T-helper 2 cell (primary cell): ENCODE measurements at regions not wholly inside any gene's neighbourhood (a gene's known extent, or its start where the extent isn't known, plus 50 kb on each side); places are given as distances from the start of the nearest gene placed in this dataset.

ENCODE experiments used
- DNase-seq, 5 experiments: peaks; one replicate each; pipeline versions ENCODE4 v3.0.0 to v3.0.0-alpha.2; 2012 to 2022

DNA sequence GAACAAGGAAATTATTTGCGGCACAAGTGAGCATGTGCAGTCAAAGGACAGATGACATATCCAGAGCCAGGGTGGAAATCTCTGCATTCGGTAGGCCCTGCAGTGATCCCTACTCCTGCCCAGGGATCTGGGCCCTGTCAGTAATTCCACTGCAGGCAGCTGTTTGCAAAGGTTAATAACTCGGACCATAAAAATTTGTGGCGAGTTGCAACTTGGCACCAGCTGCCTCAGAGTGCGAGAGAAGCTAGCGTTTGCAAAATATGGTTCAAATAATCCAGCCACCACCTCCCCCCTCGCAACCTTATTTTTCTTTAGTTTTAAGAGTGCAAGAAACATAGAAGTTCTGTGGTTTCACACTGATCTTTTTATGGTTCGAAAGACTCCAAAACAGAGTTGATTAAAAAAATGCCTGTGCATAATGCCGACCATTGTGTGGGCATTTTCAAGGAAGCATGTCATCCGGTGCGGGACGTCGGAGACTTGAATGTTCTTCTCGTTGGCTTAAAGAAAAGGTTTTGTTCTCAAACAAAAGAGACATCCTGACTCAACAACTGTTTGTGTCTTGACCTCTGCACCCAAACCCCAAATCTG is 224.5 kb downstream of the BCL11B start:
- DNase-seq, result peak in 1 of 5 experiments; percentile 3

DNA sequence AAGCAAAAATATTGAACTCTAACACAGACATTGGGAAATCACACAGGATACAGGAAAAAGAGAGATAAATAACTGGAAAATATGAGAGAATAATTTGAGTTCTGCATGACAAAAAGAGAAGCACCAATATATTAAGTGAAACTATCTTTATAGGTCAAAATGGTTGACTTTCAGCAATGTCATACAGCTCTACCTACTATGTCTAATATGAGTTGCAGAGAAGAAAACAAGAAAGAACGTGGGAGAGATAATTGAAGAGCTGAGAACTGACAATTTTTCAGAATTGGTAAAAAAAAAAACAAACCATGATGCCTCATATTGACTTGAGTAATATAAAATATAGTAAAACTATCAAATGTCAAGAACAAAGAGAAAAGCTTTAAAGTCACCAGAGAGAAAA is 221.7 kb downstream of the BCL11B start:
- no peak for DNase-seq

DNA sequence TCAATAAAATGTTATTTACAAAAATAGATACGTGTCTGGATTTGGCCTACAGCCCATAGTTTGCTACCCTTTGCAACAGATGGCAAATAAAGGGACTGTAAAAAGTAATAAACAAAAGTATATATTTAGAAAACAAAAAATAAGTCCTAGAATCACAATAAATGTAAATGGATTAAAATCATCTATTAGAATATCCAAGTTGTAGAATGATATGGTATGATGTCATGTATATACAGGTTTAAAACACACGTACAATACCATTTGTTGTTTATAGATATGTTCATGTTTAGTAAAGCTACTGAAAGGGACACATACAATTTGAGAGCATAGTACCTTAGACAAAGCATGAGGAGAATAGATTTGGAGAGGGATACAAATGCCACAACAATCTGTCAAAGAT is 219.5 kb downstream of the BCL11B start:
- DNase-seq, result no peak

DNA sequence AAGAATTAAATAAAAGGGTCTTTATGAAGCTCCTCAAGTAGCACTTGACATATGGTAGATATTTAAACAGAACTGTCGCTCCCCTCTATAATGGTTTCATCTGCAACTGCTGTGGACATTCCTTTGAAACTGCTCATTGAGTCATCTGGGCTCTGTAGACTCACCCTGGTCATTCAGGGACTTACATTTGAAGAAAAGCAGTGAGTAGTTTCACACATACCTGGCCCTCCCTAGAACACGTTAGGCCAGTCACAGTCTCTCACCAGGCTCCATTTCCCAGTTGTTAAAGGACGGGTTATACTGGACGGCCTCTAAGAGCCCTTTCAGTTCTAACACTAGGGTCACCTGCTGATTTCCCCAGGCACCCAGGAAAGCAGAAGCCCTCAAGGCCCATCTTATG is 217.0 kb downstream of the BCL11B start:
- DNase-seq, result no peak

DNA sequence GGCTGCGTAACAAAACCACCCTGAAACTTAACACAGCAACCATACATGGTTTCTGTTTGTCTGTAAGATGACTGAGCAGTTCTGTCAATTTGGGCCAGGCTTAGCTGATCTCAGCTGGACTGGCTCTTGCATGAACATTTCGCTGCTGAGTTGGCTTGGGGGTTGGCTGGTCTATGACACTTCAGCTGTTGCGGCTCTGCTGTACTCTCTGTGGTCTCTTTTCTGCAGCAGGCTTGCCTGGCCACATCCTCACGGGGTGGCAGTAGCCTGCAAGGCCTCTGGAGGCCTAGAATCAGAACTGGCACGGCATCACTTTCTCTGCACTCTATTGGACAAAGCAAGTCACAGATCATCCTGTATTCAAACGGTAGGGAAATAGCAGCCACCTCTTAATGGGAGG is 216.2 kb downstream of the BCL11B start:
- peak in 2 of 5 experiments; percentile 70 to 86 for DNase-seq

DNA sequence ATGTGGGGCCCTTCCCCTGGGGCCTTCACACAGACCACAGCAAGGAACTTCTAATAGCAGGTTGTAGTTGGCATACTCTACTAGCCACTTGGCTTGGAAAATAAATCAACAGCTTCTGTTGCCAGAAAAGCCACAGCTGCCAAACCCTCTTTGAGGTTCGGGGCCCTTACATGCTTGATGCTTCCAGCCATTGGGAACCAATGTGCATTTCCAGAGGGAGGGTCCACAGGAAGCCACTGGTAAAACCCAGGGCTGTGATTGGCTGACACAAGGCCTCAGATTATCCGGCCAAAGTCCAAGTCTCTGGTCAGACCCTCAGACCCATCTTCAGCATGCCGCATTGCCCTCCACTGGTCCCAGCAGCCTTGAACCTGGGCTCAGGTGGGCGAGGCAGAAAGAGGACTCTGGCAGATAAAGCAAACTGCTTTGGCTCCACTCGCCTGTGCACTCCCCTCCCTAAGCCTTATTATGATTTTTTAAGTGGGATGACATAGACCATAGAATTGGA is 214.4 kb downstream of the BCL11B start:
- no peak for DNase-seq

DNA sequence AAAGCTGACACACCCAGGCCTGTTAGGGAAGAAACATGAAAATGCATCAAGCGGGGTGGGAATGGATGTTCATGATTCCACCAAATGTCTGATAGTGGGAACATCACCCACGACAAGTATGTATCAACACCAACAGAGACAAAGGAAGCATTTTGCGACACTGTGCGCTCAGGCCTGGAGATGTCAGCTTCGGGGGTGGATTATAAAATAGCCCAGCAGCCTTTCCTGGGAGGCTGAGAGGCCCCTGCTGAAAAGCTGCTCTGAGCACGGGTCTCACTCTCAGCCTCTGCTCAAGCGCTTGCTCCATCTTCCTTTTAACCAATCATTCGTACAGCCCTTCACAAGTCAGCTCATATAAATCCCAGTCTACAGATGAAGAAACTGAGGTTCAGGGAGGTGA is 213.5 kb downstream of the BCL11B start:
- no peak for DNase-seq

DNA sequence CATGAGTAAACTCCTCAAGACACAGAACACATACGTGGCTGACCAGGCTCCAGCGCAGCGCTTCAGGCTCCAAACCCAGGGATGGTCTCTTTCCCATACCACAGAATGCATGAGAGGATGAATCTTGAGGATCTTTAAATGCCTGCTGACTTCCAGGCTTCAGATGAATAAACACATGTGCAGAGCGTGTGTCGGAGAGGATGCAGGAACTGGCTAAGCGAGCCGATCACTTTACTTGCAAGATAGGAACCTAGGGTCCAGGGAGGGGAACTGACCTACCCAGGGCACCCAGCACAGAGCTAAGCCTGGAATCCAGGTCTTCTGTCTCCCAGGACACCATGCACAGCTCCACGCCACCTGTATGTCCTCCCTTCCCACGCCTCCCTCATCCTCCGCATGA is 209.8 kb downstream of the BCL11B start:
- DNase-seq, result no peak

DNA sequence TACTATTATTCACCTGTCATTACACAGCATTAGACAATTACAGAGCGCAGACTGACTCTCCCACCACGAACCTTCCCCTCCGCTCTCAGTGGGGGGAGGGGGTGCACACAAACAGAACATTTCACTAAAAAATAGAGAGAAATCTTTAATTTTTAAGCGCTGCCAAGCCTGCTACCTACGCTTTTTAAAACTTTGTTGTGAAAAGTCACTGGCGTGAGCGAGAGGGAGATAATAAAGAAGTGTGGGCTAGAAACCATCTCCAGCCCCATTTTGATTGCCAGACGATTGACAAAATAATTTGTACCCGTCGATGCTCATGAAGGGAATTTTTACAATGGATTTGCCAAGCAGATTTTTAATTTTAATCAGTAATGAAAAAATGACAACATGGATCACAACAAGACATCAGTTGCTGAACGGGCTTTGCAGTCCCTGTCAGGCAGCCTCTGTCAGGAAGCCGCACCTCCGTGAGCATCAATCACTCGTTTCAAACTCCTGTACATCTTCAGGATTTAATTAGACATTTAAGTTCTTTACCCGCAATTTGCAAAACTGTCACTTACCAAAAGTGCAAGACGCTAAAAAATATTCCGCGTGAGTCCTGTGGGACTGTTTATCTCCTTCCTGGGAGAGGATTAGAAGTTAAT is 209.1 kb downstream of the BCL11B start:
- no peak for DNase-seq

DNA sequence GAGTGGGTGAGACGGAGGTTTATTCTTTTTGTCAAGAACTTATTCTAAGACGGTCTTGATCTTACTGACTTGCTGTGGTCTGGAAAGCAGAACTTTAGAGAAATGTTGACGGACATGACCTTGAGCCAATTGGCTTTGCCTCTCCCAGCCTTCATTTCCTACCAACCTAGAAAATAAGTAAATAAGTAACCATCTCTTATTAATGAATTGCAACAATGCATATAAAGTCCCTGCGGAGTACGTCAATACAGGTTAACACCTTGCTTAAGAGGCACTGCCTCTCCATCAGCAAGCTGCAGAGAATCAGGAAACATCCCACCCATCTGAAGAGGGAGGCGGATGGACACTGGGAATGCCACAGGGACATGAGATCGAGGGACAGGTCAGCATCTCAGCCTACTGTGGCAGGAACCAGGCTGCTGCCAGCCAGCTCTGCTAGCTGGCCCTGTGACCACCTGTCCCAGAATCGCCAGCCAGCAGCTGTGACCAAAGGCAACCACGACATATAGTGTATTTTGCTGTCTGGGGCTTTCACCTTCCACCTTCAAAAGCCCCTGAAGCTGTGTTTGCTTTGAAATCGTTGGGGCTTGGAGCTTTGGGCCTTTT is 208.3 kb downstream of the BCL11B start:
- DNase-seq, result no peak

DNA sequence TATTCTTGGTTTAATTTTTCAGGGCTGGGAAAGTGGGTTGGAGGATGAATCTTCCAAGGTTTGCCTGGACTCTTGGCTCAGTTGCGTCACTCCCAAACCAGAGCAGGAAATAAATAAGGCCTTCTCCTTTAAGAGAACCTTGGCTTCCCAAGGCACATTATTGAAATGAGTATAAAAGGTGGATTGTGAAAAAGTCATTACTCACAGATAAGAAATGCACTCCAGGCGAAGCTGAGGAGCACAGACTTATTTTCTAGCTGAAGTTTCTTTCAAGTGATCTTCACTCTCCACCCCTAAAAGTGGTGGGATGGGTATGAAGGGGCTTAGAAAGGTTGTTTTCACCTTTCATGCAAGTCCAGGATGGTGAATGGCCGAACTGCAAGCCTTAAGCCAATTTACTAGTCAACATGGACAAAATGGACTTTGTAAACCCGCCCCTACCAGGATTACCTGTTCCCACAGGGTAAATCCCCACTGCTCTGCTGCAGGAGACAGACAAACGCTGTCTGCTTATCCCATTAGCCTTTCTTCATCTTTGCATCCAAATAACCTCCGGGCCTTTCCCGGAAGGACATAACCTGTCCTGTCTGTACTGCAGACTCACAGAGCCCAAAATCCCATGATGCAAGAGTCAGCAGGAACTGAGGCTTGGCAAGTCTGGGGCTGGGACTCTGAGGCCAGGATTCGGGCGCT is 207.6 kb downstream of the BCL11B start:
- no peak for DNase-seq

DNA sequence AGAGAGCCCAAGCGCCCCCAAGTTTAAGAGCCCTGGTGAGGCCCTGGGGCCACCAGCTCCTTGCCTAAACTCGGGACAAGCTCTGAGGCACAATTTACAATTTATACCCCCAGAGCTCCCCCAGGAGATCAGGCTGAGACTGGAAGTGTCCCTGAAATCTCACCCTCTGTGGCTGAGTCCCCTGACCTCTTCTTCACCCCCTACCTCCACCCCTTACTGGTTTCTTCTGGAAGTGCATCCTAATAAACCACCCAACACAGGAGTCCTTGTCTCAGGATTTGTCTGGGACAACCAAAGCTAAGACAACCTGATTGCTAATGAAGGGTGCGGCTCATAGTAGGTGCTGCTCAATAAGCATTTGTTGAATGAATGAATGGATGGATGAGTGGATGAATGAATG is 206.4 kb downstream of the BCL11B start:
- DNase-seq, result no peak

DNA sequence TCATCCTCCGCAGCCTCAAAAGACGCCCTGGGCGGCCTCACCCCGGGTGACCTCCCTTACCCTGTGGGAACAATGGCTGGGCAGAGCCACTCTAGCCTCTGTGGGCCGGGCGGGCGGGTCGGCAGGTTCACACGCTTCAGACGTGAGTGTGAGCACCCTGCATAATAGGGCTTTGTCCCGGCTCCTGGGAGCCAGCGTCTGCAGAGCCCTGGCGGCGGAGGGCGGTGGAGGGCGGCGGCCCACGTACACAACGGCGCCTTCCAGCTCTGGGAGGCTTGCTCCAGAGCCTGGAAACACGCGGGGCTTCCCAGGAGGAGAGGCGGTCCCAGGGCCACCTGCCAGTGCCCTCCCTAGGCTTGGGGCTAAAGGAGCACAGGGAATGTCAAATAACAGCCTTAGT is 205.6 kb downstream of the BCL11B start:
- no peak for DNase-seq

DNA sequence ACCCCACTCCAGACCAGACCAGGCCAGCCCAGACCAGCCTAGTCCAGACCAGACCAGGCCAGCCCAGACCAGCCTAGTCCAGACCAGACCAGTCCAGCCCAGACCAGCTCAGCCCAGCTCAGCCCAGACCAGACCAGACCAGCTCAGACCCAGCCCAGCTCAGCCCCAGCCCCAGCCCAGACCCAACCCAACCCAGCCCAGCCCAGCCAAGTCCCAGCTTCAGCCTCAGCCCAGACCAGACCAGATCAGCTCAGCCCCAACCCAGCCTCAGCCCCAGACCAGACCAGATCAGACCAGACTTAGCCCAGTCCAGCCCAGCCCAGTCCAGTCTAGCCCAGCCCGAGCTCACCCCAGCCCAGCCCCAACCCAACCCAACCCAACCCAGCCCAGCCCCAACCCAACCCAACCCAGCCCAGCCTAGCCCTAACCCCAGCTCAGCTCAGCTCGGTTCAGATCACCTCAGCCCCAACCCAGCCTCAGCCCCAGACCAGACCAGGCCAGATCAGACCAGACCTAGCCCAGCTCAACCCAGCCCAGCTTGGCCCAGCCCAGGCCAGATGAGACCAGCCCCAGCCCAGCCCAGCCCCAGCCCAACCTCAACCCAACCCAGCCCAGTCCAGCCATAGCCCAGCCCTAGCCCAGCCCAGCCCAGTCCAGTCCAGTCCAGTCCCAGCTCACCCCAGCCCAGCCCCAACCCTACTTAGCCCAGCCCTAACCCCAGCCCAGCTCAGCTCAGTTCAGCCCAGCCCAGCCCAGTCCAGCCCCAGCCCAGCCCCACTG is 204.7 kb downstream of the BCL11B start:
- DNase-seq, result no peak

DNA sequence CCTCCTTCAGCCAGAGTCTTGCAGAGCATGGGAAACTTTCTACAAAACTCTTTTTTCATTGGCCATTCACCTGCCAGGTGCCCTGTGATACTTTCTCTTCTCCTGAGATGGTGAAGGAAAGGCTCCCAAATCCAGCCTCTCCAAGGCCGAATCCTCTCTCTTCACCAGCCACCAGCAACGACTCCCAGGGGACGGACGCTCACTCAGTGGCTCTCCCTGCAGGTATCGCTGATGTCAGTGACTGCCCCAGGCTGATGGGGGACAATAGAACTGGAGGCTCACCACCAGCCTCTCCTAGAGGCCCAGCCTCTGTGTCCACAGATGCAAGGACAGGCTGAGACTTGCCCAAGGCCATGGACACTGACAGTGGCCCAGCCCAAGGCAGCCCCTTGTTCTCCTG is 204.1 kb downstream of the BCL11B start:
- no peak for DNase-seq

DNA sequence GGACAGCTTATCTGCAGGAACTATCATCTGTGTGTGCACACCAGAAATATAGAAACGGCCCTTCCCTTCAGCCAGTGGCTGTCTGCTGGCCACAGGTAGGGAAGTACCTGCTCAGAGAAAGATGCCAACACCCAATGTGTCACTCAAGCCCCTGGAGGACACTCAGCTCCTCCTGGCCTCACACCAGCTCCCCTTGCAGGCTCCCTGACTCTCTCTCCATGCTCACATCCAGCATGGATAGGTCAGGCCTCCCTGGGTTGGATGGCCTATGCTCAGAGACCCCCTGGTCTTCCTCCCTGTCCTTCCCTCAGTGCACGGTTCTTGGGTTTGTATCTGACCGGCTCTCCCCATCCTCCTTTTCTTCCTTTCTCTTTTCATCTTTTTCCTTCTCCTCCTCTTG is 202.1 kb downstream of the BCL11B start:
- no peak for DNase-seq

DNA sequence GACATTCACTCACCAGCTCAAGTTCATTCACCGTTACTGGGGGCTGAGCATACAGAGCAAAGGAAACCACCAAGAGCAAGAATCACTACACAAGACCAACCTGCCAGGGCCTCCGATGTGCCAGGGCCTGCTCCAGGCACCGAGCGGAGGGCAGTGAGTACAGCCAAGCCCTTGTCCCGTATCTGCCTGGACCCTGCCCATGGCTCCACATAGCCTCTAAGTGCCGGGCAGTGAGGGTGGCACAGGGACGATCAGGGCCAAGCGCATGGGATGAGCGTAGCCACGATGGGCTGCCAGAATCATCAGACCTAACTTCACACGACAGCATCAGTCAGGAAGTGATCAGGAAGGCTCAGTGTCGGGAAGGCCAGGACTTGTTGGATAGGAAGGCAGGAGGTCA is 199.6 kb downstream of the BCL11B start:
- no peak for DNase-seq

DNA sequence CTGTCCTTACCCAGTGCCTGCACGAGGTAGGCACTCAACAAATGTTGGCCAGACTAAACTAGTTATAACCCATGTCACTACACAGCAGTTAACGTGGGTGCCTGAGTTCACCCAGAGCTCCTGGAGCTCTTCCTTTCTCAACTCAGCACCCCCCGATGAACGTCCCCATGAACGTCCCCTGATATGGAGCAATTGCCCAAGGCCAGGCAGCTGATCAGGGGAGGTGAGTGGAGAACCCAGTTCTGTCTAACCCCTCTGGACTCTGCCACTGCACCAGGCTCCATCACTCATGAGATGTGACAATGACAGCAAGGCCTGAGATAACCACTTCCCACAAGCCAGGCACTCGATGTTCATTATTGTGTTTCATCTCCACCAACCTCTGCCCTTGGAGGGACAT is 199.0 kb downstream of the BCL11B start:
- no peak for DNase-seq

DNA sequence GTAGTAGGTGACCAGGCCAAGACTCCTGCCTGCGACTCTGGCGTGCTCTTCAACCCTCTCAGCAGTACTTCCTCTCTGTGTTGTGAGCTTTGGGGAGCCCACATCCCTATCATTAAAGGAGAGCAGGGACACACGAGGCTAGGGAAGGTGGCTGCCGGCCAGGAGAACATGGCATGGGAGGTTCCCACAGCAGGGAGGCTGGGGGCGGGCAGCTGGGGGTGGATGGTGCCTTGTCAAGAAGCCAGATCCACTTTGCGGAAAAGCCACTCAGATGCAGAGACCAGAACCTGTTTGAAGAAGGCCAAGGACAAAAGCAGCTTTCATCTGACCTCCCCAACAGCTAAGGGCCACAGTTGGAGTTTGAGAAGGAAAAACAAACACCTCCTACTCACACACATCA is 198.6 kb downstream of the BCL11B start:
- no peak for DNase-seq

DNA sequence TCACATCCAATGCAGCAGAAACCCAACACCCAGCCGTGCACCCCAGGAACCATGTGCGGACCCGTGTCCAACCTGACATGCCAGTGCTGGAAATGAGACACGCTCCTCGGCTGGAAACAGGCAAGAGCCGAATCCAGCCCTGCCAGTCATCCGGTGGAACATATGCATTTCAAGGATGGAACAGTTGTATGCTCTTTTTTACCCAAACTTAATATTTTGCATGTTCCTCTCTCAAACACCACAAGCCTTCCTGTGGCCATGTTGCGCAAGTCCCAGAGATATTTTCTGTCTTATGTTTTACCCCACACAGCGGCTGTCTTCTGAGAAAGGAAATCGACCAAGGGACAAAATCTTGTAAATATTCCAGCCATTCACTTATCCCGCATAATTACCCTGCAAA is 196.9 kb downstream of the BCL11B start:
- no peak for DNase-seq

DNA sequence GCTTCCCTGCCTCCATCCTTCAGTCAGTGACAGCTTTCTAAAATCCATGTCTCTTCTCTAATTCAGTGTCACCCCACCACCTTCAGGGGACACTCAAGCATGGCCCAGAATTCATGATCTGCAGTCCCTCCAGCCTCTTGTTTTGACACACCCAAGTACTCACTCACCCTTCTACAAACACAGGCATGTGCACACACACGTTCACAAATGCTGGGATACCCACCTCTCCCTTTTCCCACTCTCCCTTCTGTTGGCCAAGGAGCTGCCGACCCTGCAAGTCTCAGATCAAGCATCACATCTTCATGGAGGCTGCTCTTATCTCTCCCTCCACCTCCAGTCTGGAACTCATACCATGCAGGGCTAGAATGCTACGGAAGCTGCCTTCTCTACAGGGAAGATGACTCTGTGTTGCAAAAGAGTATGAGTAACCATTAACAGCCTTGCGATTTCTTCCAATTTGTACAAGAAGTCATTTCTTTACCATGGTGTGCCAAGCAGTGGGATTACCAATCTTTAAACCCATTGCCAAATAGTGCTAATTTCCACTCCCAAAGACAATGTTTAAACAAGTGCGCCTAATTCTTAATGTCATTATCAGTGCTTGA is 196.1 kb downstream of the BCL11B start:
- no peak for DNase-seq

DNA sequence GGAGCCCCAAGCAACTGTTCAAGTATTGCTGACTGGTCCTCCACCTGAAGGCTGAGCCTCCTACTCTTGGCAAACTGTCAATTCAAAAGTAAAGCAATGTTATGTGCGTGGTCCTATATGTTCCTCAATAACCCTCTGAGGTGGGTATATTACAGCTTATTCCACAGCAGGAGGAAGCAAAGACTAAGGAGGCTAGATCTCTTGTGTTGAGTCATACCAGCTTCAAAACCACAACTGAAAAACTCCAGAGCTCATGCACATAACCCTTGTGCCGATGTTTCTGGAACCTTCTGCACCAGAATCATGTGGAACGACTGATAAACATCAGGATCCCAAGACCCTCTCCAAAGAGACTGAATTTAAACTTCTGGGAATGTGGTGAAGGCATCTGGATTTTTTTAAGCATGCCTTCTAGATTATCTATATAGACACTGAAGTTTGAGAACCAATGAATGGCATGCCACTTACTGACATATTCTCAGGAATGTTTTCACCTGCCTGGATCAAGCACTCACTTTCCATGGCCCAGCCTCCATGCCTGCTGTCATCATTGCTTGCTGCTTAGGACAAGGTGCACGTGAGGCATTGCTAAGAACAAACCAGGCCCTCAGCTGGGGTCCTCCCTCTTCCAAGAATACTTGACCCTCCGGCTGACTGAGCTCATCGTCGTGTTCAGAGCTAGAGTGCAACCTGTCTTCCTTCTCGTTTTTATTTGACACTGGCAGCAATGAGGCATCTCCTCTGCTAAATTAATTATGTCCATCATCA is 194.7 kb downstream of the BCL11B start:
- DNase-seq, result peak in 1 of 5 experiments; percentile 49
